AG09319 (cell line): ENCODE measurements at regions not wholly inside any gene's neighbourhood (a gene's known extent, or its start where the extent isn't known, plus 50 kb on each side); places are given as distances from the start of the nearest gene placed in this dataset.
"Not testable (repeated sequence)": the region's sequence is repeated elsewhere in the genome, so short reads cannot be mapped to it uniquely, and the experiment has no call there.

Source experiments
- DNase-seq: peaks from one replicate; pipeline ENCODE4 v3.0.0-alpha.2; 2010; ENCODE audit warnings: low read depth; ENCODE audit errors: extremely low read depth
- TF ChIP-seq, protein P1 (sequence below): IDR thresholded peaks from 2 replicates; pipeline ENCODE4 v1.5.1; 2011; ENCODE audit warnings: low read depth, mild to moderate bottlenecking, inconsistent platforms, low read length, moderate library complexity

DNA sequence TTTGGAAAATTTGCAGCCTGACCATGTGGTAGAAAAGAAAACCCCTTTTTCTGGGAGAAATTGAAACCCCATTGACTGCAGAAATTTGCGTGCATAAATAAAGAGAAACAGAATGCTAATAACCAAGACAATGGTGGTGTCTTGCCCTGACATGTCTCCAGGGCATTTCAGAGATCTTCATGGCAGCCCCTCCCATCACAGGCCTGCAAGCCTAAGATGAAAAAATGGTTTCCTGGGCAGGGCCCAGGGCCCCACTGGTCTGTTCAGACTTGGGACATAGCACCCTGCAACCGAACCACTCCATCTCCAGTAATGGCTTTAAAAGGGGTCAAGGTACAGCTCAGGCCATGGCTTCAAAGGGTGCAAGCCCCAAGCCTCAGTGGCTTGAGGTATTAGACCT is 71.6 kb upstream of the SGIP1 start:
- DNase-seq = no peak
- TF ChIP-seq, protein P1, sequence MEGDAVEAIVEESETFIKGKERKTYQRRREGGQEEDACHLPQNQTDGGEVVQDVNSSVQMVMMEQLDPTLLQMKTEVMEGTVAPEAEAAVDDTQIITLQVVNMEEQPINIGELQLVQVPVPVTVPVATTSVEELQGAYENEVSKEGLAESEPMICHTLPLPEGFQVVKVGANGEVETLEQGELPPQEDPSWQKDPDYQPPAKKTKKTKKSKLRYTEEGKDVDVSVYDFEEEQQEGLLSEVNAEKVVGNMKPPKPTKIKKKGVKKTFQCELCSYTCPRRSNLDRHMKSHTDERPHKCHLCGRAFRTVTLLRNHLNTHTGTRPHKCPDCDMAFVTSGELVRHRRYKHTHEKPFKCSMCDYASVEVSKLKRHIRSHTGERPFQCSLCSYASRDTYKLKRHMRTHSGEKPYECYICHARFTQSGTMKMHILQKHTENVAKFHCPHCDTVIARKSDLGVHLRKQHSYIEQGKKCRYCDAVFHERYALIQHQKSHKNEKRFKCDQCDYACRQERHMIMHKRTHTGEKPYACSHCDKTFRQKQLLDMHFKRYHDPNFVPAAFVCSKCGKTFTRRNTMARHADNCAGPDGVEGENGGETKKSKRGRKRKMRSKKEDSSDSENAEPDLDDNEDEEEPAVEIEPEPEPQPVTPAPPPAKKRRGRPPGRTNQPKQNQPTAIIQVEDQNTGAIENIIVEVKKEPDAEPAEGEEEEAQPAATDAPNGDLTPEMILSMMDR = no peak

DNA sequence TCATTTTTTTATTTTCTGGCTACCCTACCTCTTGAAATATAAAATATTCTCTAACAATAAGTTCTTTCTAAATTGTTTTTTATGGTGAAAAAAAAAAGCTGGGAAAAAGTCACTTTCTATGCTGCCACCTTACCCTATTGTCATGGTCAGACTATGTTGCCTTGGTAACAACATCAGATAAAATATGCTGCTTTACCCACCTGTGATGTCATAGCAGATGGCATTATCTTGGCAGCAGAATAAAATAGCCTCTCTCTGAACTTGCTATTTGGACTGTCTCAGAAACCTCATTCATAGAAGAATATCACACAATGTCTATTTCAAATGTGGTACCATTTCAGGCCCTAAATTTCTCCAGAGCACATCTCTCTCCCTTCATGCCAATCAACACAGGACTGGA is 69.6 kb upstream of the SGIP1 start:
- DNase-seq = no peak
- TF ChIP-seq, protein P1 = no peak

DNA sequence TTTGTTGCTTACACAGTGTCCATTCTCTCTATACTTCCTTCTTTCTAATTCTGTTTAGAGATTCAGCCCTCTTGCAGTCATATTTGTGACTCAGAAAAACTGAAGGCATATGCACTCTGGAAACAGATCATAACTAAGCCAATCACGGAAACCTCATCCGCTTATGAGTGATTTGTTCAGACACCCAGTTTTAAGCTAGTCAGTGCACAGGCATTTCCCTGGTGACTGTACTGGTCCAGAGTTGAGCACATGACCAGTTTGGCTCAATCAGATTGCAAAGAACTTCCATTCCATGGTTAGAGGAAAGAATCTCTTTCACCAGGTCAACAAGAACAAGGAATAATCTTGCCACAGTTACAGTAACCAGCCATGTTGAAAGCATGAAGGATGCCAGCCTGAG is 69.2 kb upstream of the SGIP1 start:
- TF ChIP-seq, protein P1 = no peak
- DNase-seq = peak; percentile 62

DNA sequence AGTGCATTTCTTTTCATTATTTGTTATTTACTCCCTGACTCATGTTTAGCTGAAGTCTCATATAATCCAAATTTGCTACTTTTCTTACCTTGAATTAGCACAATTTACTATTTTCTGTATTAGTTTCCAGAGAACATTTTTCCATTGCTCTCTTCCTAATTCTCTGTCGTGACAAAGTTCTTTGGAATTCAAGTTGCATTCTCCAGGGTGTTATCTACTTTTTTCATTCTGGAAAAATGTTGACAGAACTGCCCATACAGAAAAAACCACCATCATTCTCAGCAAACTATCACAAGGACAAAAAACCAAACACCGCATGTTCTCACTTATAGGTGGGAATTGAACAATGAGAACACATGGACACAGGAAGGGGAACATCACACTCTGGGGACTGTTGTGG is 67.3 kb upstream of the SGIP1 start:
- DNase-seq = not testable (repeated sequence)

DNA sequence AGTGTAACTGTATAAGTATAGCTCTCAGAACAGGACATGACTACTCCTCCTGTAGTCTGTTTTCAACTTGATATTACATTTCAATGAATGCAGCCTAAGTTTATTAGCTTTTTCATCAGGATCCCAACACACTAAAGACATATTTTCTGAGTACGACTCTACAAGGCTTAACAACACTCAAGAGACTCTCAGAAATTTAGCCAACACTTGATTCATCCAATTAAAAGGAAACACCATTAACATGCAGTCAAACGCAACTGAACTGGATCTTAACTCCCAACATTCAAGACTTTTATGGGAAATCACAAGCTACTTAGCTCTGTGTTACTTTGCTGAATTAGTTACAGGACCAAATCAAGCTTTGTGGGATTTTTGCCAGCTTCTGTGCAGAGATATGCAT is 65.2 kb upstream of the SGIP1 start:
- DNase-seq = no peak
- TF ChIP-seq, protein P1 = no peak

DNA sequence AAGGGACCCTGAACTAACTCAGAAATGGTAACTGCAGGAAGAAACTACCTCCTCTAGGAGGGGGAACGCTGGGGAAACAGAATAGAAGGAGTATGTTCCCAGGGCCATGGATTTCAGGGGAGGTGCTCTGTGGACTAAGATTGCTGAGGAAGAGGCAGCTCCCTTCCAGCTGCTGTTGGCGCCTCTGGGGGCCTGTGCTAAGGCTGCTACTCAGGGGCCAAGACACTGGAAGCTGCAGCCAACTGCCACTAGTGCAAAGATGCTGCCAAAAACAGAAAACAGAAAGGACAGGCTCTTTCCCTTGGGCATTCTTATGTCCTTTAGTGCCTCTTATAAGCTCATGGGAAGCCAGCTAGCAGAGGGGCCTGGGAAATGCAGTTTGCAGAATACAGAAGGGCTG is 58.0 kb upstream of the SGIP1 start:
- no peak for DNase-seq
- TF ChIP-seq, protein P1 = no peak

DNA sequence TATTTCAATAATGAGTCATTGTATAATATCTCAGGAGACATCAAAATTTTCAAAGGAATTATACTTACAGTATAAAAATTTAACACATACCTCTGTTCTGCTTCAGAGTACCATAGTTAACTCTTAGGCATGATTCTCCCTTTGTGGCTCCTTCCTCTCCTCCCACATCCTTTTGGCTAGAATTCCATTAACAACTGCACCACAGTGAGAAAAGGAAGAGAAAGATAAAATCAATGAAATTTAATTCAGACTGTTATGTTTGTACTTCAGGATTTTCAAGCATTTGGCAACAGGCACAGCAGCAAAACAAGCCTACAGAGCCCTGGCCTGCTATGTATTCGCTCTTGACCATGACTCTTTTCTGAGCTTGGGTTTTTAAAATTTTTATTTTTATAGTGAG is 57.2 kb upstream of the SGIP1 start:
- no peak for DNase-seq

DNA sequence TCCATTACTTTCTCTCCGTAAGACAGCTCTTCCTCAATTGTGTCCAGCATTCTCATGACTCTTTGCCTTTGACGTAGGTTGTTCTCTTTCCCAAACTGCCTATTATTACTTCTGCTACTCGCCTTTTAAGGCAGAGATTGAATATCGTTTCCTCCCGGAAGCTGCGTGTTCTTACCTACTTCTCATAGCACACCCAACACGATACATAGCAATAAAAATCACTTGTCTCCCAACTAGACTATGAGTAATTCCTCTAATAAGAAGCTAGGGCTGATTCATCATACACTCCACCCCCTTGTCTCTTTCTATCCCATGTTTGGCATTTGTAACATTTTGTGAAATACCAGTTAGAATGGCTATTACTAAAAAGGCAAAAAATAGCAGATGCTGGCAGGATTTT is 55.8 kb upstream of the SGIP1 start:
- no peak for DNase-seq
- TF ChIP-seq, protein P1 = no peak

More for the DNA sequence above, 57.2 kb upstream of the SGIP1 start:
- TF ChIP-seq, protein P1 = no peak
